ENCODE measurements at regions not wholly inside any gene's neighbourhood (a gene's known extent, or its start where the extent isn't known, plus 50 kb on each side); places are given as distances from the start of the nearest gene placed in this dataset.
A peak's percentile ranks its signal among the peaks of the same experiment; 100 is the strongest.

DNA sequence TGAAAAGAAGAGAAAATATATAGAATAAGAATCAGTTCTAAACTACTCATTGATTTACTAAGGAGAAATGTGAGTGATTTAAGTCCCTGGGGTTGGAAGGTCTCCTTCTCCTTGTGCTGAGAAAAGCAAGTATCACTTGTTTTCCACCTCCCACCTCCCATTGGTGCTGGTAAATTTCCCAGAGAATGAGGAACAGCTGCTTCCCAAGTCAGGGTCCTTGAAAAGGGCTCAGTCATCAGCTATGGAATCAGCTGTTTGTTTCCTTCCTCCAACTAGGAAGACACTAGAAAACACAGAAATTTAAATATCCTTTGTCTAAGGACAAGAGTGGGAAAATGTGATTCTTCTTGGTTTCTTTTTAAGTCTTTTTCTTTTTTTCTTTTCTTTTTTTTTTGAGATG lies 131.3 kb upstream of the C1orf21 start:
- no peak for DNase-seq
- intact Hi-C loops (cut with DNase I): no loop called here

DNA sequence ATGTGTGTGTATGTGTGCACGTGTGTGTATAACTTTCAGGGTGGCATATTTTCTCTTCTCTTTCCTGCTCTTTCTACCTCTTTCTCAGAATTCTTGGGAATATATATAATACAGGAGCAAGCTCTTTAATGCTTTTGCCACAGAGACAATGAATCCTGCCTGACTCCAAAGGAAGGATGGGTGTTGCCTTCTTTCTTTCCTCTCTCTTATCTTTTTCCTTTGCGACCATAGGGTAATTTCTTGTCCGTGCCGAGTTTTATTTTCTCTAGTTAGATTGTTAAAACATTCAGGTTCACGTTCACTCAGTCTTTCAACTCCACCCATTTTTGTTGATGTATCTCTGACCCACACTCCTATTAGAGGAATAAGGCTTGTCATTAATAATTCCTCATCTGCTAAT lies 129.0 kb upstream of the C1orf21 start:
- intact Hi-C loops (cut with DNase I): no loop called here
- DNase-seq: no peak

DNA sequence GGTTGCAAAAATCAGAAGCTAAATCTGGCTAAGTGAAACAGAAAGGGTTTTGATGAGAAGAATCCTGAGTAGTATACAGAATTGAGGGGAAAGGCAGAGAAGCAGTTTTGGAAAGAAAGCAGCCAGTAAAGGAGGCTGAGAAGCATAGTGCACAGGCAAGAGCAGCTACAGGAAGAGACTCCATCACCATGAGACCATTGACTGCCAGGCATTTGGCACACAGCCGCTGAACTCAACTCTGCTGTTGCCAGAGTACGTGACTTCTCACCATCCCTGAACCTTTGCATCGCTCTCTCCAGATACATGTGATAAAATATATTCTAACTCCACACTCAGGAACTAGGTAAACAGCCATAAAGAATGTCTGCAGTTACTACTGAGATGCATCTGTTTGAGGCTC lies 128.3 kb upstream of the C1orf21 start:
- DNase-seq: no peak
- intact Hi-C loops (cut with DNase I): no loop called here

DNA sequence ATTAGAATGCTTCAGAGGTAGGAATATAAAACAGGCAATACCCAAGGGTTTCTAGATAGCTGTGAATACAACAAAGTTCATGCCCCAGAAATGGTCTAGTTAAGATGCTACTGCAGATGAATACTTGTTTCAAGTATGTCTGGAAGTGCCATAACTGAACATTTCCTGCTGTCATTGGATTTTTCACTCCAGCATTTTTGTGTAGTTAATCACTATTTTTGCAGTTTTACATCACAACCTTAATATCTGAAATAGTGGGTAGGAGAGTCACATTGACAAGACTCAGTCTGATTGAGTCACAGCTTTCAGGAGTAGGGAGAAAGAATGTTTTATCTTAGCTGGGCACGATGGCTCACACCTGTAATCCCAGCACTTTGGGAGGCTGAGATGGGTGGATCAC lies 126.4 kb upstream of the C1orf21 start:
- no peak for DNase-seq
- intact Hi-C loops (cut with DNase I): no loop called here

DNA sequence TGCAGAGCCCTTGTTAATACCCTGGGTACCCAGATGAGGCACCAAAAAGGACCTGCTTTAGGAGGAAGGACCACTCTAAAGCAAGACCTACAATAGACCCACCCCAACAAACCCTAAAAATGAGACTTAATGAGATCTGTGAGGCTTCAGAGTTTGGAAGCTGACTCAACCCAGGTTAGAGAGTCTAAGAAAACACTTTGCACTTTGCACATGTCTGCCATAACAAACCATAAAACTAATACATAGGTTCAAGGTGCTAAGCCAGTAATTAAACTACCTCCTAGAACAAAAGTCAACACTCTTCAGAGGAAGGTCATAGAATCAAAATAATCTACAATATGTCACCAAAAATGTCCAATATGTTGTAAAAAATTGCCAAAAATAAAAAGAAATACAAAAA lies 124.7 kb upstream of the C1orf21 start:
- DNase-seq: no peak
- intact Hi-C loops (cut with DNase I): no loop called here

DNA sequence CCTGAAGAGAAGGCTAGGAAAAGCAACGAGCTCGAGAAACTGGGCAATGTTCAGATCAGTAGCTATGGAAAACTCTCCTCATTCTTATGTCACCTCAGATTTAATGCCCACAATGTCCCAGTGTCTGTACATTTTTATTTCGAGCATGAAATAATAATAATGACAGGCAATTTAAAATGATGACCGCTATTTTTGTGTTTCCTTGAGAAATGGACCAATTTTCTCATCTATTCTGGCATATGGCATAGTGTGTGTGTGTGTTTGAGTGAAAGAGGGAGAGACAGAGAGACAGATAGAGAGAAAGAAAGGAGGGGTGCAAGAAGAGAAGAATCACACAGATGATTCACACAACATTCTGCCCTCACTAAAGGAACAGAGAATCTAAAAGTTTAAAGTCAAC lies 119.1 kb upstream of the C1orf21 start:
- intact Hi-C loops (cut with DNase I): no loop called here
- DNase-seq: no peak

DNA sequence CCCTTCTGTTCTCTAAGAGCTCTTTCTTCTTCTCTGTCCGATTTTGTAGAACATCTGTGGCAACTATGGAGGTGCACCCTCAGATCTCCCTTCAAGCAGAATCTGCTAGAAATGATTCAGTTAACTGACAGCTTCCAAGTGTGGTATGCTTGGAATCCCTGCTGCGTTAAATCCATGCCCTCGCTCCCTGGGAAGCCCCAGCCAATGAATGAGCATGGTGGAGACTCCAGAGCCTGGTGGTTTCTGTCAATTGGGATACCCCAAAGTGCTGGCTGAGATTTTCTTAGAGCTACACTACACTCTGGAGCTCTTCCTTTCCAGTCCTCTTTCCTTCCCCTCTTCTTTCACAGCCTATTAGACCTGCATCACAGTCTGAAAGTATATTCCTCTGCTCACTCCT lies 116.3 kb upstream of the C1orf21 start:
- intact Hi-C loops (cut with DNase I): no loop called here
- no peak for DNase-seq

DNA sequence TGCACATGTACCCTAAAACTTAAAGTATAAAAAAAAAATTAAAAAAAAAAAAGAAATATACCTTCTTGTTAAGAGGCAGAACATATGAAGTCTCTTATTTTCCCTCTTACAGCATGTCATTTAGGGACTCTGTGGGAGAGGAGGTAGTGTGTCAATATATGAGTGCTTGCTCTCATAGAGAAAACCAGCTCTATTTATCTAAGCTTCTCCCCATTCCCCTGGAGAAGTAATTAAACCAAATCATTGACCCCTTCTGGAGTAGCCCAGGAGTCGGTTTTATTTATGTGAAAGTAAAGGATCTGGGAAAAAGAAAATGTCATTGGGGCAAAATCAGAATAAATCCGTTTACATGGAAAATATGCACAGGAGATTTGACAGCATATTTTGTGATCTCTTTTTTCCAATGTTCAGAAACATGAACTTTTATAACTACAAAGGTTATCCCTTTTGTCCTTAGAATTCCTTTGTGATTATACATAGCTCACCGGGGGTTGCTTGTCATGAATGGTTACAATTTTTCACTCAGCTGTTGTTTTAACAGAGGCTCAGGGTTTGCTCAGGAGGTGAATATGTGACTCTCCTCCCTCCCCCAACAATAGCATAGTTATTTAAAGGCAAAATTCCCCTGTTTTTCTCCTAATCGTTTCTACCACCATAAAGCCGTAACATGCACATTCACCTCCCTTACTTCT lies 114.5 kb upstream of the C1orf21 start:
- DNase-seq: no peak
- intact Hi-C loops (cut with DNase I): no loop called here

DNA sequence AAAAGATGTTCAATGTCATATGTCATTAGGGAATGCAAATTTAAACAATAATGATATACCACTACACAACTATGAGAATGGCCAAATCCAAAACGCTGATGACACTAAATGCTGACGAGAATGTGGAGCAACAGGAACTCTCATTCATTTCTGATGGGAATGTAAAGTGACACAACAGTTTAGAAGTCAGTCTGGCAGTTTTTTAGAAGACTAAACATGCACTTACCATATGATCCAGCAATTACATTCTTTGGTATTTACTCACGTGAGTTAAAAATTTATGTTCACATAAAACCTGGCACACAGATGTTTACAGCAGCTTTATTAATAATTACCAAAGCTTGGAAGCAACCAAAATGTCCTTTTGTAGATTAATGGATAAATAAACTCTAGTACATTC lies 110.4 kb upstream of the C1orf21 start:
- intact Hi-C loops (cut with DNase I): no loop called here
- DNase-seq: no peak

DNA sequence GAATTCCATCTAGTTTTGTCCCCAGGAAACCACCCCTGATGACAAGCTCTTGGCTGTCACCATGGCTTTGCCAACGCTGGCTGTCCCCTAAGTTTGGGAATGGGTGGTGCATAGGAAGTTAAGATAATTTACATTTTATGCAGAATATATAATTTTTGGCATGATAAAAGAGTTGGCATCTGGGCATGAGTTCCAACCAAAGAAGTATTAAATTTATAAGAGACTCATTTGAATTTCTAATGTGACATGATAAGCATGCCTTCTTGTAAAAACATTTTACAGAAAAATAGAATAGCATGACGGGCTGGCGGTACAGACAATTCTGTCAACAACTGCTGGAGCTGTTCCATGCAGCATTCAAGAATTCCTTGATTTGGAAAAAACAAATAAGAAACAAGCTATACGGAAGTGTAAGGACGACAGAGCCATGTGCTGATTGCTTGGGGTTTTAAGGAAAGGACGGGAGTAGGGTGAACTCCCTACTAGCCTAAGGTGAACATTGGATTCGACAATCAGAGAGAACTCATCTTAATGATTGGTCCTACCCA lies 106.8 kb upstream of the C1orf21 start:
- intact Hi-C loops (cut with DNase I): no loop called here
- no peak for DNase-seq

DNA sequence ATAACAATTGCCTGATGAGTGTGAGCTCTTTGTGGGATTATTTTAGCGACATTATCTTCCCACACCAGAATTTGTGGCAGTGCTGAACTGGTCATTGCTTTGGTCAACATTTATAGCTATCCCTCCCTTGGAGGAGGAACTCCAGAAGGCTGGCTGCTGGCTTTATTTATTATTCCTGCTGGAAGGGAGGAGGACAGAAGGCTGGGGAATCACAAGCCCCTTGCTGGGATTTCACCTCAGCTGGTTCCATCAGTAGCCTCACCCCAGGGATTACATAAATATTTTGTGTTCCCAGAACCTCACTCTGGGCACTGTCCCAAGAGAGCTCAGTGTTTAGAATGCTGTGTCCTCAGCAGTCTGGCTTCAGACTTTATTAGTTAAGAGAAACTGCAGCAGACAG lies 102.8 kb upstream of the C1orf21 start:
- peak in 11 of 42 donors; percentile 4 to 48 (median 14) for DNase-seq
- intact Hi-C loops (cut with DNase I): no loop called here

DNA sequence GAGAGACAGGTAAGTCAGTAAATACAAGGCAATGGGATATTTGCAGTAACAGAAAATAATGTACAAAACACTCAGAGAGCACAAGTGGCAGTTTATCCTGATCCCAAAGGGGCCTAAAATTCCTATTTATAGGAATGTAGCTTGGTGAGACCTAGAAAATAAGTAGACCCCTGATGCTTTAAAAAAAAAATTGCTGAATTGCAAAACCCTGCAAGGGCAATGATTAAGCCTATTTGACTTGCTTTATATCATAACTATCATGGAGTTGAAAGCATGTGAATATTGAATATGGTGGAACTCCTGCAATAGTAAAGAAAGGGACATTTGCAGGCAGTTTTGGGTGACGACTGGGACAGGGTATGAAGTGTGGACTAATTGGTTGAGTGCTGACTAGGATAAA lies 101.9 kb upstream of the C1orf21 start:
- no peak for DNase-seq
- intact Hi-C loops (cut with DNase I): no loop called here

DNA sequence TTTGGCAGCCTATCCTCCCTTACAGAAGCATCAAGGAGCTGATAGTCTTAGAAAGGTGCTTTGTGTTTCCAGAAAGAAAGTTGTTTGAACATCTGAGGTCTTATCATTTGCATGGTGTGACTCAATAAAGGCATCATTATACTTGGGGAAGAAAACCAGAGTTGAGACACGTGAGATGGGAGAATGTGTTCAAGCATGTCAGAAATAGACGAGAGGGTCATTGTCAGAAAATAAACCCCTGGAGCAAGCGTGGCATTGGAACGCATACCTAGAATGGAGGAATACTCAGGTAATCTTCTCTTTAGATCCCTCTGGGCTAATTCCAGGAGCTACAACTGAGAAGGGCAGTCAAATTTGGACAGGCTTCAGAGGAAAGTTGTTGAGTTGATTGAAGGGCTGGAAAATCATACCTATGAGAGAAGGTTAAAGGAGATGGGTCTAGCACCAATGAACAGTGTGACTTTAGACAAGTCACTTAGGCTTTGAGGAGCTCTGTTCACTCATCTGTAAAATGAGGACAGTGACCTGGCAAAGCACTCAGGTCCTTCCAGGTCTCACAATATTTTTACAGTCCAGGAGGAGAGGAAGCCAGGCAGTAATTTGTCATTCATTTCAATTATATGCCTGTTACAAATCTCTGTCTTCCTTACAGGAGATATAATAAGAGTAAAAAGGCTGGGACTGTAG lies 101.3 kb upstream of the C1orf21 start:
- DNase-seq: no peak
- intact Hi-C loops (cut with DNase I): no loop called here

DNA sequence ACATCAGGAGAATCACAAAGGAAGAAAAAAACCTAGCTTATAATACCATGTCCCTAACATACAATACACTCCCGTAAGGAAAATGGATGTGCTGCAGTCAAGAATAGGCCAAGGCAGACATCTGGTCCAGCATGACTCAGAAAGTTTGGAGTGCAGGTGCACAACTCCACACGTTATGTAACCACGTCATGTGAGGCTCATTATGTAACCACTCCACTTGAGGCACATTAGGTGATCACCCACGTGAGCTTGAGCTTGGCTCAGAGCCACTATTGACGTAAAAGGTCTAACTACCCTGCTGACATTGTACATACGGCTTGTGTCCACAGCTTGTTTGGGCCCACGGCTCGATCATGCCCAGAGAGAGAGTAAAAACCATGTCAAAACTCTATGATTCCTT lies 99.8 kb upstream of the C1orf21 start:
- no peak for DNase-seq
- intact Hi-C loops (cut with DNase I): no loop called here

DNA sequence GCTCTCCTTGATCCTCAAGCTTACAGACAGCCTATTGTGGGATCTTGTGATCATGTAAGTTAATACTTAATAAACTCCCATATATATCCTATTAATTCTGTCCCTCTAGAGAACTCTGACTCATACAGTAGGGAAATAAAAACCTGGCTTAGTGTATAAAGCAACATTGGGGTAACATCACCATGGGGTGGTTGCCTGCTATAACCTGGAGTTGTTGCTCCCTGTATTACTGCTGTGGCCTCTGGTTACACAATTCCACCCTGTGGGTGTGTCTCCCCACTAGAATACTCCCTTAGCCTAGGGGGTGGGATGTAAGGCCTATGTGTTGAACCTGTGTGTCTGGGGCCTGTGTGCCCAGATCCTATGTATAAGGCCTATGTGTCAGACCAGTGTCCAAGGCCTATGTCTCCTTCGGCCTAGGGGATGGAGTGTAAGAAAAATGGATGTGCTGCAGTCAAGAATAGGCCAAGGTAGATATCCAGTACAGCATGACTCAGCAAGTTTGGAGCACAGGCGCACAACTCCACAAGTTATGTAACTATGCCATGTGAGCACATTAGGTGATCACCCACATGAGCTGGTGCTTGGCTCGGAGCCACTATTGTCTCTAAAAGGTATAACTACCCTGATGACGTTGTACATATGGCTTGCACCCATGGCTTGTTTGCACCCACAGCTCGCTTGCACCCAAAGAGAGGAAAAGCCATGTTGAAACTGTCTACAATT lies 96.8 kb upstream of the C1orf21 start:
- intact Hi-C loops (cut with DNase I): no loop called here
- DNase-seq: no peak

DNA sequence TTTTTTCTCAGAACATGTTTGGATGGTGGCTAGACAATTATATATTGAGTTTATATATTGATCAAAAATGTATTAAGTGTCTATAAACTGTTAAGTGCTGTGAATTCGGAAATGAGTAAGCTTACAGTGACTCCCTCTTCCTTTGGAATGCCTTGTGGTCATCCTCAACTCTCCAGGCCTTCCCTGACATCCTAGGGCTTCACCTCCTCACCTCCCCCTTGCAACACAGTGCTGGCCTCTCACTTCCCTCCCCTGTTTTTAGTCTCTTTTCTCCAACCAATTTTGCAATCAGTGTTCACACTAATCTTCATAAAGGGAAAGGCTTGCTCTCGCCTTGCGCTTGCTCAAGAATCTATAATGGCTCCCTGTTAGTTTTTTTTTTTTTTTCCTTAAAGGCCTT lies 95.1 kb upstream of the C1orf21 start:
- intact Hi-C loops (cut with DNase I): no loop called here
- no peak for DNase-seq

DNA sequence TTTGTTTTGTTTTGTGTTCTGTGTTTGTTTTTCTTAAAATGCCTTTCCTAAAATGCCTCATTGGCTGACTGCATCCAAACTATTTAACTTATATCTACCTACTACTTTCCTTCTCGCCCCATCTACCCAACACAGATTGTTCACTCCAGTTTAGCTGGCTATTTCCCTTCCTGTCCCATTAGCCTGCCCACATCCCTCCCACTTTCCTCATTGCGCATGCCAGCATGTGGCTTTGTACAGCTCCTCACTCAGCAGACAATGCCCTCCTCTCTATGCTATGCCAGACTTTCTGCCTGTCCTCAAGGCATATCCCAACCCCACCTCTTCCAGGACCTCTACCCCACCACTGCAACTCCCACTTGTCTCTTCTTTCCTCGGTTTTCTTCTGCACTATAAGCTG lies 94.7 kb upstream of the C1orf21 start:
- intact Hi-C loops (cut with DNase I): no loop called here
- no peak for DNase-seq

DNA sequence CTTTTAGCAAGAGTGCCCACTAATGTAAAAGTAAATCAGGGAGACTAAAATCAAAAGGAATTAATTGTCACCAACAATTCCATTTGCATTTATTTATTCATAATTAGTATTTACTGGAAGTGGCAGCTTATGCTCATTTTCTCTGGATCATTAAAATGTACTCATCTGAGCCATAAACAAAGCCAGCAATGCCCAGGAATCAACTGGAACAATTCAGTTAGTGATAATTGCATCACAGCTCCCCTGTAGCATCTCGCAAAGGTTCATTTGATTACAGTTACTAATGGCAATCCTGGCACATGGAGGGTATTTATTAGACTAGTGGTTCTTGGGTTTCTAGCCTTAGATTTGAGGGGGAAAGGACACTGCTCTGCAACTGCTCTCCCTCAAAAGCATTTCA lies 92.7 kb upstream of the C1orf21 start:
- intact Hi-C loops (cut with DNase I): no loop called here
- no peak for DNase-seq

DNA sequence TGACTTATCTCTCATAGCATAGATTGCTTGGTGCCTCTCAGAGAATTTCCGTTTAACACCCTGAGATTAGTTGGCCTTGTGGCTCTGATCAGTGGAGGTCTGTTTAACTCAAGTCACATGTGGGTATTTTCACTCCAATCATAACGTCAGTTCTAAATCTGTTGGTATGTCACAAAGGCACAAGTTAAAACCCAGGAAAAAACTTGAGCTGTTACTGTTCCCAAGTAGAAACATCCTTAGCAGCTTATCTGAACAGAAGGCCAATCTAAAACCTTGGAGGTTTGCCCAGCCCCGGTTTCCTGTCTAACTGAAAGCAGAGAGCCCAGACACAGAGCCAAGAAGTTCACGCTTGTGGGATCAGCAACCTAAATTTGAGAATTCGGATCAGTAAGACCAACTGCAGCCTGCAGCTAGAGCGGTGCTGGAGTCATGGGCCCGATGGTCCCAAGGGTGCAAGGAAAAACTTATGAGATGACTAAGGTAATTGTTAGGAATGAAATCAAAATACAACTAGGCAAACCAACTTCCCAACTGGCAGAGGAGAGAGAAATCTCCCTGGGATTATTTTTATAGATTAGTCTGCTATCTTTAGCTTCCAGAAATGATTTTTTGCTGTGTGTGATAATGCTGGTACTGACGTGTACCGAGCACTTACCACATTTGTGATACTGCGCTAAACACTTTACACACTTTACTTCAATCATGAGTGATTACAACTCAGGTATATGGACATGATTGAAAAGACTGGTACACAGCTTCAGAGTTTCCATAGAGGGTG lies 90.2 kb upstream of the C1orf21 start:
- intact Hi-C loops (cut with DNase I): no loop called here
- peak in 33 of 42 donors; percentile 5 to 64 (median 28) for DNase-seq
